Sciatic nerve (tissue), 2 donors: ENCODE measurements at regions not wholly inside any gene's neighbourhood (a gene's known extent, or its start where the extent isn't known, plus 50 kb on each side); places are given as distances from the start of the nearest gene placed in this dataset.
A peak's percentile ranks its signal among the peaks of the same experiment; 100 is the strongest.

Experiments used
- ATAC-seq: fragments of 200-7000 bp; cut with Tn5 transposase; one replicate; pipeline ENCODE4 v1.9.1; 2020; ENCODE audit warnings: mild to moderate bottlenecking, moderate library complexity
- DNase-seq: peaks from one replicate; pipeline ENCODE4 v3.0.0-alpha.2; 2020; ENCODE audit warnings: low spot score
- intact Hi-C: fragments of 100-400 bp; cut with DNase I; formaldehyde crosslinking; loops from one replicate; pipeline ENCODE4 v1.14.2; 2022
- donor health status: DM: no; HTN: no; CAD: no.
- donor health status: DM: no; HTN: no; CAD: no.

- DNase-seq, result no peak
- intact Hi-C loops, result no loop called here
- ATAC-seq, result no peak
Measured at GRCh38 chr13:92938486-92939020, 288.1 kb upstream of the GPC6 start.

GRCh38 chr13:92941167-92941566 is 285.4 kb upstream of the GPC6 start:
- DNase-seq (no peak), ATAC-seq (no peak)
- intact Hi-C loops, result no loop called here

GRCh38 chr13:92947770-92948434 is 278.7 kb upstream of the GPC6 start:
- no peak for ATAC-seq
- no peak for DNase-seq
- intact Hi-C loops, result no loop called here

- intact Hi-C loops, result no loop called here
- DNase-seq, result no peak
Measured at GRCh38 chr13:92950771-92951170, 275.8 kb upstream of the GPC6 start.

GRCh38 chr13:92951273-92951890 is 275.2 kb upstream of the GPC6 start:
- intact Hi-C loops, result no loop called here
- ATAC-seq (no peak), DNase-seq (no peak)

More at GRCh38 chr13:92950771-92951170, 275.8 kb upstream of the GPC6 start:
- ATAC-seq, result no peak

- DNase-seq (no peak), ATAC-seq (no peak)
- intact Hi-C loops, result no loop called here
Measured at GRCh38 chr13:92952161-92952560, 274.4 kb upstream of the GPC6 start.

- ATAC-seq, result no peak
- intact Hi-C loops, result no loop called here
- no peak for DNase-seq
Measured at GRCh38 chr13:92954746-92955145, 271.9 kb upstream of the GPC6 start.

GRCh38 chr13:92959790-92960189 is 266.8 kb upstream of the GPC6 start:
- ATAC-seq (no peak), DNase-seq (no peak)
- intact Hi-C loops, result no loop called here

GRCh38 chr13:92963029-92963428 is 263.6 kb upstream of the GPC6 start:
- intact Hi-C loops, result no loop called here
- ATAC-seq, result no peak
- no peak for DNase-seq

GRCh38 chr13:92966341-92966740 is 260.3 kb upstream of the GPC6 start:
- no peak for ATAC-seq
- intact Hi-C loops, result no loop called here
- no peak for DNase-seq

- intact Hi-C loops, result no loop called here
- DNase-seq (no peak), ATAC-seq (no peak)
Measured at GRCh38 chr13:92966900-92967299, 259.7 kb upstream of the GPC6 start.

- intact Hi-C loops, result no loop called here
- ATAC-seq, result no peak
- no peak for DNase-seq
Measured at GRCh38 chr13:92967923-92968322, 258.7 kb upstream of the GPC6 start.

- DNase-seq (no peak), ATAC-seq (no peak)
- intact Hi-C loops, result no loop called here
Measured at GRCh38 chr13:92972751-92973150, 253.9 kb upstream of the GPC6 start.

- DNase-seq (no peak), ATAC-seq (no peak)
- intact Hi-C loops, result no loop called here
Measured at GRCh38 chr13:92974905-92975429, 251.6 kb upstream of the GPC6 start.

- intact Hi-C loops, result no loop called here
- no peak for ATAC-seq
- DNase-seq, result no peak
Measured at GRCh38 chr13:92976657-92977056, 249.9 kb upstream of the GPC6 start.

- no peak for ATAC-seq
- no peak for DNase-seq
- intact Hi-C loops, result no loop called here
Measured at GRCh38 chr13:92984151-92984550, 242.5 kb upstream of the GPC6 start.

GRCh38 chr13:92989301-92989700 is 237.3 kb upstream of the GPC6 start:
- ATAC-seq, result no peak
- DNase-seq, result no peak
- intact Hi-C loops, result no loop called here

- ATAC-seq (no peak), DNase-seq (no peak)
- intact Hi-C loops, result no loop called here
Measured at GRCh38 chr13:92991692-92992091, 234.9 kb upstream of the GPC6 start.

GRCh38 chr13:92994056-92994455 is 232.6 kb upstream of the GPC6 start:
- ATAC-seq (no peak), DNase-seq (no peak)
- intact Hi-C loops, result no loop called here

GRCh38 chr13:93001866-93002461 is 224.6 kb upstream of the GPC6 start:
- intact Hi-C loops, result no loop called here
- ATAC-seq, result peak; percentile 20

More at GRCh38 chr13:93001866-93002461, 224.6 kb upstream of the GPC6 start:
- DNase-seq, result no peak
